Keratinocyte (primary cell): ENCODE measurements at regions not wholly inside any gene's neighbourhood (a gene's known extent, or its start where the extent isn't known, plus 50 kb on each side); places are given as distances from the start of the nearest gene placed in this dataset.

Experiments
- EZH2 ChIP-seq: IDR thresholded peaks from one replicate; pipeline ENCODE4 v1.6.1; 2012; ENCODE audit warnings: inconsistent platforms, mild to moderate bottlenecking, low read length, moderate library complexity
- TF ChIP-seq, protein P1 (sequence below), 3 experiments: IDR thresholded peaks in 1 of 3; conservative IDR thresholded peaks in 1 of 3; optimal IDR thresholded peaks in 1 of 3; 2 replicates in 2 of 3; 3 replicates in 1 of 3; pipeline versions ENCODE3 to v1.5.1; 2011; ENCODE audit warnings: low read length in 3 of 3, mild to moderate bottlenecking in 3 of 3, moderate library complexity in 2 of 3, control low read depth in 1 of 3, inconsistent platforms in 1 of 3; ENCODE audit not compliant: insufficient read depth in 2 of 3; ENCODE audit errors: extremely low read depth in 1 of 3

DNA sequence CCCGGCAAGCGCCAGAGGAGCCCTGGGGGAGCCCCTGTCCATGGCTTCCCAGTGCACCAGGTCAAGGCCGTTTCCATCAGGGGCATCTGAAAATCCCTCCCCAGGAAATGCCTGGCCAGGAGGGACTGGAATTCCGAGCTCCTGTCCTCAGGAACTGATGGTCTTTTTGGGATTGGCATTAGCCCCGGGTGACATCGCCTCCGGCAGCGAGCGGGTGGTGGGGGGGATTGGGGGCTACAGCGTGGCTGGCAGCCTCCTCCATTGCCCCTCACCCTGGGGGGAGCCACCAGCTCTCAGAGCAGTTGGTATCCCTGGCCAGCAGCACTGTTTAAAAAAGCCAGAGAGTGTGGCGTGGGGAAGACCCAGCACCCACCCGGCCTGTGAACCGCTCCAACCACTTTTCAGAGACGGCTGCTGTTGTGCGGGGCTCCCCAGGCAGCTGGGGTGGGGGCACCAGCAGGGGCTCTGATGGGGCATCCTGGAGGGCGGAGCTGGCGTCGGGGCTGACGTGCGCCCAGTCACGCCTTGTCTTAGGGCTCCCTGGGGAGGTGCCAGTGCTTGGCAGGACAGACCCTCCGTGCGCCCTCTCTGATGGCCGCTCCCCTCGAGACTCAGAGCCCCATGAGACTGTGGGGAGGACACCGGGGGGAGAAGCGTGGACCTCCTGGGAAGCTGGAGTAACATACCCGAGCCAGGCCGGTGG lies 62.9 kb upstream of the TTC34 start:
- TF ChIP-seq, protein P1, sequence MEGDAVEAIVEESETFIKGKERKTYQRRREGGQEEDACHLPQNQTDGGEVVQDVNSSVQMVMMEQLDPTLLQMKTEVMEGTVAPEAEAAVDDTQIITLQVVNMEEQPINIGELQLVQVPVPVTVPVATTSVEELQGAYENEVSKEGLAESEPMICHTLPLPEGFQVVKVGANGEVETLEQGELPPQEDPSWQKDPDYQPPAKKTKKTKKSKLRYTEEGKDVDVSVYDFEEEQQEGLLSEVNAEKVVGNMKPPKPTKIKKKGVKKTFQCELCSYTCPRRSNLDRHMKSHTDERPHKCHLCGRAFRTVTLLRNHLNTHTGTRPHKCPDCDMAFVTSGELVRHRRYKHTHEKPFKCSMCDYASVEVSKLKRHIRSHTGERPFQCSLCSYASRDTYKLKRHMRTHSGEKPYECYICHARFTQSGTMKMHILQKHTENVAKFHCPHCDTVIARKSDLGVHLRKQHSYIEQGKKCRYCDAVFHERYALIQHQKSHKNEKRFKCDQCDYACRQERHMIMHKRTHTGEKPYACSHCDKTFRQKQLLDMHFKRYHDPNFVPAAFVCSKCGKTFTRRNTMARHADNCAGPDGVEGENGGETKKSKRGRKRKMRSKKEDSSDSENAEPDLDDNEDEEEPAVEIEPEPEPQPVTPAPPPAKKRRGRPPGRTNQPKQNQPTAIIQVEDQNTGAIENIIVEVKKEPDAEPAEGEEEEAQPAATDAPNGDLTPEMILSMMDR (optimal IDR thresholded peaks at IDR 0.05 in 1 of 3, IDR thresholded peaks at IDR 0.05 in 1 of 3, conservative IDR thresholded peaks at IDR 0.05 in 1 of 3; ENCODE audit: extremely low read depth in 1 of 3, insufficient read depth in 2 of 3, low read length in 3 of 3), result no peak
- TF ChIP-seq EZH2, result no peak
